IMR-90 (cell line): ENCODE measurements at regions not wholly inside any gene's neighbourhood (a gene's known extent, or its start where the extent isn't known, plus 50 kb on each side); places are given as distances from the start of the nearest gene placed in this dataset.

Source experiments
- BHLHE40 ChIP-seq: fragments of 150-350 bp; IDR thresholded peaks from 2 replicates; pipeline ENCODE4 v1.6.1; 2016; ENCODE audit warnings: mild to moderate bottlenecking, low read depth, low read length
- CTCF ChIP-seq: conservative IDR thresholded peaks from 2 replicates; pipeline ENCODE4 v1.5.1; 2012; ENCODE audit warnings: mild to moderate bottlenecking, low read depth, low read length, improper control_type of control experiment

GRCh38 chr5:40453689-40454088 lies 226.0 kb upstream of the PTGER4 start:
- no peak for TF ChIP-seq BHLHE40
- TF ChIP-seq CTCF, result no peak
